GM21825 (cell line): ENCODE measurements at regions not wholly inside any gene's neighbourhood (a gene's known extent, or its start where the extent isn't known, plus 50 kb on each side); places are given as distances from the start of the nearest gene placed in this dataset.
"Not testable (repeated sequence)": the region's sequence is repeated elsewhere in the genome, so short reads cannot be mapped to it uniquely, and the experiment has no call there.

Experiments
- ATAC-seq: cut with Tn5 transposase; IDR thresholded peaks from one replicate; pipeline ENCODE4 v1.9.1; 2021; ENCODE audit warnings: mild to moderate bottlenecking, moderate library complexity; ENCODE audit not compliant: unreplicated experiment

GRCh38 chr12:111122458-111122878 is 202.1 kb upstream of the MYL2 start:
- no peak for ATAC-seq

GRCh38 chr12:111121840-111122239 is 201.5 kb upstream of the MYL2 start:
- no peak for ATAC-seq

GRCh38 chr12:111120578-111120977 is 200.2 kb upstream of the MYL2 start:
- no peak for ATAC-seq

GRCh38 chr12:111117017-111117416 is 196.6 kb upstream of the MYL2 start:
- ATAC-seq, result no peak

- ATAC-seq, result not testable (repeated sequence)
These were observed 192.9 kb upstream of the MYL2 start for GRCh38 chr12:111113313-111113712.

GRCh38 chr12:111112311-111113098 is 192.1 kb upstream of the MYL2 start:
- no peak for ATAC-seq

- ATAC-seq, result no peak
These were observed 191.3 kb upstream of the MYL2 start for GRCh38 chr12:111111681-111112080.

GRCh38 chr12:111110556-111110955 is 190.2 kb upstream of the MYL2 start:
- no peak for ATAC-seq

- no peak for ATAC-seq
These were observed 188.3 kb upstream of the MYL2 start for GRCh38 chr12:111108726-111109125.

GRCh38 chr12:111107392-111108178 is 187.2 kb upstream of the MYL2 start:
- ATAC-seq, result no peak

- no peak for ATAC-seq
These were observed 184.9 kb upstream of the MYL2 start for GRCh38 chr12:111105294-111105693.

GRCh38 chr12:111103583-111103982 is 183.2 kb upstream of the MYL2 start:
- no peak for ATAC-seq

- ATAC-seq, result no peak
These were observed 181.8 kb upstream of the MYL2 start for GRCh38 chr12:111102102-111102739.

- no peak for ATAC-seq
These were observed 180.6 kb upstream of the MYL2 start for GRCh38 chr12:111101003-111101402.

GRCh38 chr12:111100554-111100953 is 180.2 kb upstream of the MYL2 start:
- no peak for ATAC-seq

GRCh38 chr12:111100003-111100402 is 179.6 kb upstream of the MYL2 start:
- no peak for ATAC-seq

- no peak for ATAC-seq
These were observed 178.8 kb upstream of the MYL2 start for GRCh38 chr12:111099186-111099585.

GRCh38 chr12:111094157-111095010 is 174.0 kb upstream of the MYL2 start:
- ATAC-seq, result no peak

GRCh38 chr12:111093428-111094142 is 173.2 kb upstream of the MYL2 start:
- ATAC-seq, result no peak

GRCh38 chr12:111091051-111091450 is 170.7 kb upstream of the MYL2 start:
- ATAC-seq, result no peak
